ENCODE measurements at regions not wholly inside any gene's neighbourhood (a gene's known extent, or its start where the extent isn't known, plus 50 kb on each side); places are given as distances from the start of the nearest gene placed in this dataset.

DNA sequence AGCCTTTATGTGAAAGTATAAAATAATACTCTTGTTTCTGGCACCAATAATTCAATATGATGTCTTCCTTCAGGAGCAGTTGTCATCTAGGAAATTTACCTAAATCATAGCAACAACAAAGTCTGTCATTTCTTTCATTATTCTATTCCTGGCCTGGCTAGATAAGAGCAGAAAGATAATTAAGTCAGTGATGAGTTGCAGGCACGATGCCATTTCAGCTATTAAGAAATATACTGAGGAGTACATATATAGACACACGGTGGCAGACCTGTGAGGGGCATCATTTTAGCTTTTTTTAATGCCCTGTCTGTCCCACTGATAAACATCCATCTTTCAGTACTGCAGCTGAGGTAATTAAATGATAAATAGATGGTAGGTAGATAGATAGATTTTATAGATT, 756.1 kb upstream of the EPHA7 start:
- TF ChIP-seq ZBTB7A (IDR thresholded peaks at IDR 0.05; ENCODE audit: low read depth) (no peak), TCF12 (IDR thresholded peaks at IDR 0.05; ENCODE audit: low read depth) (no peak), RAD21 (IDR thresholded peaks at IDR 0.05; ENCODE audit: low read depth) (no peak), EP300 (IDR thresholded peaks at IDR 0.05; ENCODE audit: borderline replicate concordance) (no peak), NFIC (IDR thresholded peaks at IDR 0.05) (no peak), EGR1 (IDR thresholded peaks at IDR 0.05) (no peak), TEAD4 (IDR thresholded peaks at IDR 0.05) (no peak), TAF1 (IDR thresholded peaks at IDR 0.05; ENCODE audit: low read depth) (no peak), CREB1 (IDR thresholded peaks at IDR 0.05; ENCODE audit: low read depth) (no peak), YY1 (IDR thresholded peaks at IDR 0.05; ENCODE audit: low read depth) (no peak)
- TF ChIP-seq, protein P1, sequence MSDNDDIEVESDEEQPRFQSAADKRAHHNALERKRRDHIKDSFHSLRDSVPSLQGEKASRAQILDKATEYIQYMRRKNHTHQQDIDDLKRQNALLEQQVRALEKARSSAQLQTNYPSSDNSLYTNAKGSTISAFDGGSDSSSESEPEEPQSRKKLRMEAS (IDR thresholded peaks at IDR 0.05): no peak
- TF ChIP-seq, protein P2, sequence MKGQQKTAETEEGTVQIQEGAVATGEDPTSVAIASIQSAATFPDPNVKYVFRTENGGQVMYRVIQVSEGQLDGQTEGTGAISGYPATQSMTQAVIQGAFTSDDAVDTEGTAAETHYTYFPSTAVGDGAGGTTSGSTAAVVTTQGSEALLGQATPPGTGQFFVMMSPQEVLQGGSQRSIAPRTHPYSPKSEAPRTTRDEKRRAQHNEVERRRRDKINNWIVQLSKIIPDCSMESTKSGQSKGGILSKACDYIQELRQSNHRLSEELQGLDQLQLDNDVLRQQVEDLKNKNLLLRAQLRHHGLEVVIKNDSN (IDR thresholded peaks at IDR 0.05): no peak
- TF ChIP-seq, protein P3, sequence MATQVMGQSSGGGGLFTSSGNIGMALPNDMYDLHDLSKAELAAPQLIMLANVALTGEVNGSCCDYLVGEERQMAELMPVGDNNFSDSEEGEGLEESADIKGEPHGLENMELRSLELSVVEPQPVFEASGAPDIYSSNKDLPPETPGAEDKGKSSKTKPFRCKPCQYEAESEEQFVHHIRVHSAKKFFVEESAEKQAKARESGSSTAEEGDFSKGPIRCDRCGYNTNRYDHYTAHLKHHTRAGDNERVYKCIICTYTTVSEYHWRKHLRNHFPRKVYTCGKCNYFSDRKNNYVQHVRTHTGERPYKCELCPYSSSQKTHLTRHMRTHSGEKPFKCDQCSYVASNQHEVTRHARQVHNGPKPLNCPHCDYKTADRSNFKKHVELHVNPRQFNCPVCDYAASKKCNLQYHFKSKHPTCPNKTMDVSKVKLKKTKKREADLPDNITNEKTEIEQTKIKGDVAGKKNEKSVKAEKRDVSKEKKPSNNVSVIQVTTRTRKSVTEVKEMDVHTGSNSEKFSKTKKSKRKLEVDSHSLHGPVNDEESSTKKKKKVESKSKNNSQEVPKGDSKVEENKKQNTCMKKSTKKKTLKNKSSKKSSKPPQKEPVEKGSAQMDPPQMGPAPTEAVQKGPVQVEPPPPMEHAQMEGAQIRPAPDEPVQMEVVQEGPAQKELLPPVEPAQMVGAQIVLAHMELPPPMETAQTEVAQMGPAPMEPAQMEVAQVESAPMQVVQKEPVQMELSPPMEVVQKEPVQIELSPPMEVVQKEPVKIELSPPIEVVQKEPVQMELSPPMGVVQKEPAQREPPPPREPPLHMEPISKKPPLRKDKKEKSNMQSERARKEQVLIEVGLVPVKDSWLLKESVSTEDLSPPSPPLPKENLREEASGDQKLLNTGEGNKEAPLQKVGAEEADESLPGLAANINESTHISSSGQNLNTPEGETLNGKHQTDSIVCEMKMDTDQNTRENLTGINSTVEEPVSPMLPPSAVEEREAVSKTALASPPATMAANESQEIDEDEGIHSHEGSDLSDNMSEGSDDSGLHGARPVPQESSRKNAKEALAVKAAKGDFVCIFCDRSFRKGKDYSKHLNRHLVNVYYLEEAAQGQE (IDR thresholded peaks at IDR 0.05; ENCODE audit: low read depth): no peak

DNA sequence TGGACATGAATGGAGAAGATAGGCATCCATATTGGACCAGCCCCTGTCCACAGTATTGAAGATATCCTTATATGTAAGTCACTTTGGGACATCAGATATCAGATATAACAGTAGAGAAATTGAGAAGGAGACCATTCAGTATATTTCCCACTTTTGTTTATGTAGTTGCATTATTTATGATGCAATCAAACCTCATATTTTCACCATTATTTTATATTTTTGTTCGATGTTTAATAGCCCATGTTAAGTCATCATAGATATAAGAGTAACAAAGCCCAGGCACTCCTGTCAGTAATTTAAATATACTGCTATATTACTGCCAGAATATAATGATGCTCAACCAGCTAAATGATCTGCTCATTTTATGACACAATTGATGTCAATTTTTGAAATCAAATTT, 744.5 kb upstream of the EPHA7 start:
- TF ChIP-seq NFIC (IDR thresholded peaks at IDR 0.05) (no peak), YY1 (IDR thresholded peaks at IDR 0.05; ENCODE audit: low read depth) (no peak), EGR1 (IDR thresholded peaks at IDR 0.05) (no peak), FOXM1 (IDR thresholded peaks at IDR 0.05; ENCODE audit: borderline replicate concordance, low read depth) (no peak), CEBPB (IDR thresholded peaks at IDR 0.05) (no peak), EP300 (IDR thresholded peaks at IDR 0.05; ENCODE audit: borderline replicate concordance) (no peak), CREB1 (IDR thresholded peaks at IDR 0.05; ENCODE audit: low read depth) (no peak), TCF12 (IDR thresholded peaks at IDR 0.05; ENCODE audit: low read depth) (no peak), ZBTB7A (IDR thresholded peaks at IDR 0.05; ENCODE audit: low read depth) (no peak), TEAD4 (IDR thresholded peaks at IDR 0.05) (no peak), RAD21 (IDR thresholded peaks at IDR 0.05; ENCODE audit: low read depth) (no peak), TAF1 (IDR thresholded peaks at IDR 0.05; ENCODE audit: low read depth) (no peak)
- TF ChIP-seq, protein P1 (IDR thresholded peaks at IDR 0.05): no peak
- TF ChIP-seq, protein P3 (IDR thresholded peaks at IDR 0.05; ENCODE audit: low read depth): no peak

DNA sequence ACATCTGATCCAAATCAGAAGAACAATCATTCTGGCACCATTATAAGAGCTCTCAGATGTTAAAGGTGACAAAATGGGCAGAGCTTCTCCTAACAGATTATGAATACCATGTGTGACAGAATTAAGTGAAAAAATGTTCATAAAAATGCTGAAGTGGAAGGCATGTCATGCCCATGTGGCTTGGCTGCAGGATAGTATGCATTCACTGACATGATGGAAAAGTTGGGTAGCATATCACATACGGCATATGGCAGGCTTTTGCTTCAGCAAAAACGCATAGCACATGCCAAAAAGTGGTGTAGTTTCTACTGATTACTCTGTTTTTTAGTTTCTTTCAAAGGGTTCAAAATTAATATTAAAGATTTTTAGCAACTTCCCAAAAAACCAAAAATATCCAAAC, 731.5 kb upstream of the EPHA7 start:
- TF ChIP-seq CEBPB (IDR thresholded peaks at IDR 0.05) (no peak), YY1 (IDR thresholded peaks at IDR 0.05; ENCODE audit: low read depth) (no peak), EGR1 (IDR thresholded peaks at IDR 0.05) (no peak), FOXM1 (IDR thresholded peaks at IDR 0.05; ENCODE audit: borderline replicate concordance, low read depth) (no peak), TAF1 (IDR thresholded peaks at IDR 0.05; ENCODE audit: low read depth) (no peak), CREB1 (IDR thresholded peaks at IDR 0.05; ENCODE audit: low read depth) (no peak), ZBTB7A (IDR thresholded peaks at IDR 0.05; ENCODE audit: low read depth) (no peak), TCF12 (IDR thresholded peaks at IDR 0.05; ENCODE audit: low read depth) (no peak), NFIC (IDR thresholded peaks at IDR 0.05) (no peak), TEAD4 (IDR thresholded peaks at IDR 0.05) (no peak)
- TF ChIP-seq, protein P2 (IDR thresholded peaks at IDR 0.05): no peak
- TF ChIP-seq, protein P3 (IDR thresholded peaks at IDR 0.05; ENCODE audit: low read depth): no peak

DNA sequence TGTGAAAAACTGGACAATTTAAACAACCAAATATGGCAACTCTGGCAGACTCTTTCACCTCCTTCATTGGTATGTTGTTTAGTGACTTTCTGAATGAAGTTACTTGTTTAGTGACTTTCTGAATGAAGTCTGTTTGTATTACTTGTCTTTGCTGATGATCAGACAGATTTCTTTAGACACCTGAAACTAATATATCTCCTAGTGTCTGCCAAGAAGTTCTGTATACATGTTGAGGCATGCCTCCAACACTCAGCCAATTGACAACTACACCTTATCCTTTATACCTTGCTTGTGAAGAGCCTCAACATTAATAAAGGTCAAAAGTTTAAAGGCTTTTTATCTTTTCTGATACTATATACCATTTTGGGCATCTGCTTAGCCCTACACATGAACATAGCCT, 725.4 kb upstream of the EPHA7 start:
- TF ChIP-seq EP300 (IDR thresholded peaks at IDR 0.05; ENCODE audit: borderline replicate concordance): no peak
- no peak for TF ChIP-seq RAD21 (IDR thresholded peaks at IDR 0.05; ENCODE audit: low read depth)
- no peak for TF ChIP-seq CREB1 (IDR thresholded peaks at IDR 0.05; ENCODE audit: low read depth)
- TF ChIP-seq ZBTB7A (IDR thresholded peaks at IDR 0.05; ENCODE audit: low read depth): no peak
- TF ChIP-seq, protein P1 (IDR thresholded peaks at IDR 0.05): no peak
- TF ChIP-seq, protein P3 (IDR thresholded peaks at IDR 0.05; ENCODE audit: low read depth): no peak
- TF ChIP-seq, protein P2 (IDR thresholded peaks at IDR 0.05): no peak
- no peak for TF ChIP-seq TAF1 (IDR thresholded peaks at IDR 0.05; ENCODE audit: low read depth)
- TF ChIP-seq YY1 (IDR thresholded peaks at IDR 0.05; ENCODE audit: low read depth): no peak
- no peak for TF ChIP-seq FOXM1 (IDR thresholded peaks at IDR 0.05; ENCODE audit: borderline replicate concordance, low read depth)
- TF ChIP-seq EGR1 (IDR thresholded peaks at IDR 0.05): no peak
- no peak for TF ChIP-seq TCF12 (IDR thresholded peaks at IDR 0.05; ENCODE audit: low read depth)
- TF ChIP-seq NFIC (IDR thresholded peaks at IDR 0.05): no peak
- TF ChIP-seq TEAD4 (IDR thresholded peaks at IDR 0.05): no peak
- TF ChIP-seq CEBPB (IDR thresholded peaks at IDR 0.05): no peak
